ENCODE measurements at regions not wholly inside any gene's neighbourhood (a gene's known extent, or its start where the extent isn't known, plus 50 kb on each side); places are given as distances from the start of the nearest gene placed in this dataset.
"Not testable (repeated sequence)": the region's sequence is repeated elsewhere in the genome, so short reads cannot be mapped to it uniquely, and the experiment has no call there.

DNA sequence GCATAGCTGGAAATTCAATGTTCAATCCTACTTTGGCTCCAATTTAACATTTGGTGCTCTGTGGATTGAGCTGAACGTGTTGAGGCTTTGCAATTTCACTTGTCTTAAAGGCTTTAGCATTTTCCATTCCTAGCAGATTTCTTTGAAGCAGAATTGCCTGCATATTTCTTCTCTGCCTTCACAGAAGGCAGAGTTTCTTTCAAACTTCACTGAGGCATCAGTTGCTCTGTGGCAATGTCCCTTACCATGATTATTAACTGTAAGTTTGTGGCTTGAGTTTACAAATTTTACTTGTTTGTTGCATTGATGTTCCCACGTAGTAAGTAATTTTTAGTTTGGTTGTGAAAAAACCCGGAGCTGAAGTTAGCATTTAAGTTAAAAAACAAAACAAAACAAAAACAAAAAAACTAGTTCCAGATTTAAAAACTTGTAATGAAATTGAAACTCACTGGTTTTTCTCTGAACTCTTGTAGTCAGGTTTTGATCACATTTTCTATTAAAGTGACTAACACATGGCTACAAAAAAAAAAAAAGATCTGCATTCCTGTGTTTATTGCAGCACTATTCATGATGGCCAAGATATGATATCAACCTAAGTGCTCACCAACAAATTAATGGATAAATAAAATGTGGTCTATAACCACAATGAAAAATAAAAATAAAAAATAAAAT is 55.2 kb upstream of the UXS1 start:
- DNase-seq, result not testable (repeated sequence)

DNA sequence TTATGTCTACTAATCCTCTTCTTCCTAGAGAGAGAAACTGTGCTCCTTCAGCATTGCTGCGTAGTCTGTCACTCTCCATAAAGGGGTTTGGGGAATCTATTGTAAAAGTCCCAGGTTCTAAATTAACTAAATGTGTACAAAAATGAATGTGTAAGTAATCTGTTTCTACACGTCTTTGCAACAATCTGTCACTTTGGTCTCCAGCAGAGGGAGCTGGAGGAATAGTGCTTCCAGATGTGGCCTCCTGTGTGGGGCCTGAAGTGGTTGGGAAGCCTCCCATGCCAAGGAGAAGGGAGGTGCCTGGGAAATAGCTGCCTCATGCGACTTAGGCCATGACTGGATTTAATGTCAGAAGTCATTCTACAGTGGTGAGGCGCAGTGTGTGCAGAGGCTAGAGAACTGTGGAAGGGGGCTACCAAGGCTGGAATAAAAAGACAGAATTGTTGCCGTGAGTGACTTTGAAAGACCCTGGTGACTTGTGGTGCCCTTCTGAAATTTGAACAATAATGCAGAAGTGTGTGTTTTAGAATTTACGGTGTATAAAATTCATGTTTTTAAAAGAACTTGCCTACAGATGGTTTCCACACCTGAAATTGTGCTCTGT is 54.5 kb upstream of the UXS1 start:
- DNase-seq, result not testable (repeated sequence)
